ENCODE measurements at regions not wholly inside any gene's neighbourhood (a gene's known extent, or its start where the extent isn't known, plus 50 kb on each side); places are given as distances from the start of the nearest gene placed in this dataset.

- H3K27me3 ChIP-seq (ENCODE audit: control insufficient read depth, insufficient read depth, low read length): no peaks in the 10 kb centered on the region
- no peaks in the 10 kb centered on the region for H3K9me3 ChIP-seq (ENCODE audit: control insufficient read depth, low read length)
- no peak overlapping the region for H3K4me3 ChIP-seq (ENCODE audit: low read length)
- H3K36me3 ChIP-seq (ENCODE audit: control insufficient read depth, insufficient read depth, low read length): no peaks in the 10 kb centered on the region
- no peaks in the 10 kb centered on the region for H3K4me1 ChIP-seq (ENCODE audit: control insufficient read depth, insufficient read depth, low read length)
- no peak overlapping the region for H3K9ac ChIP-seq (ENCODE audit: low read length)
These were observed 61.6 kb downstream of the C9orf152 start for GRCh38 chr9:110146373-110146772.

- Histone ChIP-seq H3K36me3 (ENCODE audit: control insufficient read depth, insufficient read depth, low read length) (no peaks in the 10 kb centered on the region), H3K9me3 (ENCODE audit: control insufficient read depth, low read length) (no peaks in the 10 kb centered on the region), H3K9ac (ENCODE audit: low read length) (no peak overlapping the region), H3K4me1 (ENCODE audit: control insufficient read depth, insufficient read depth, low read length) (peaks cover 9% of the 10 kb centered on the region), H3K4me3 (ENCODE audit: low read length) (no peak overlapping the region), H3K27me3 (ENCODE audit: control insufficient read depth, insufficient read depth, low read length) (no peaks in the 10 kb centered on the region)
These were observed 59.6 kb downstream of the C9orf152 start for GRCh38 chr9:110148384-110148783.

- Histone ChIP-seq H3K4me1 (ENCODE audit: control insufficient read depth, insufficient read depth, low read length) (peaks cover 9% of the 10 kb centered on the region), H3K9me3 (ENCODE audit: control insufficient read depth, low read length) (no peaks in the 10 kb centered on the region), H3K9ac (ENCODE audit: low read length) (no peak overlapping the region), H3K27me3 (ENCODE audit: control insufficient read depth, insufficient read depth, low read length) (no peaks in the 10 kb centered on the region), H3K36me3 (ENCODE audit: control insufficient read depth, insufficient read depth, low read length) (no peaks in the 10 kb centered on the region), H3K4me3 (ENCODE audit: low read length) (no peak overlapping the region)
These were observed 59.1 kb downstream of the C9orf152 start for GRCh38 chr9:110148891-110149290.
